Activated naive CD4-positive, alpha-beta T cell treated with anti-CD3 and anti-CD28 coated beads for 36 hours (primary cell): ENCODE measurements at regions not wholly inside any gene's neighbourhood (a gene's known extent, or its start where the extent isn't known, plus 50 kb on each side); places are given as distances from the start of the nearest gene placed in this dataset.

Source experiments
- CTCF ChIA-PET: fragments of 350-600 bp; sonication (Branson Sonifier 250); formaldehyde crosslinking; loops from one replicate; lab custom pipeline; 2021; ENCODE audit warnings: antibody characterized with exemption; lab: Charles Lee
- DNase-seq: peaks from one replicate; pipeline ENCODE4 v3.0.0-alpha.2; 2020
- H3K27ac Mint-ChIP-seq: one replicate; pipeline ENCODE4 v1.8.0; 2021; ENCODE audit warnings: mild to moderate bottlenecking, mixed read lengths
- H3K27me3 Mint-ChIP-seq: one replicate; pipeline ENCODE4 v1.8.0; 2021; ENCODE audit warnings: low read depth, mixed read lengths
- H3K36me3 Mint-ChIP-seq: one replicate; pipeline ENCODE4 v1.8.0; 2021; ENCODE audit warnings: low read depth, mixed read lengths
- H3K4me1 Mint-ChIP-seq: one replicate; pipeline ENCODE4 v1.8.0; 2021; ENCODE audit warnings: low read depth, mixed read lengths
- H3K4me3 Mint-ChIP-seq: one replicate; pipeline ENCODE4 v1.8.0; 2021; ENCODE audit warnings: mild to moderate bottlenecking, moderate library complexity, mixed read lengths
- H3K9me3 Mint-ChIP-seq: one replicate; pipeline ENCODE4 v1.8.0; 2021; ENCODE audit warnings: mixed read lengths
- intact Hi-C: fragments of 100-400 bp; cut with micrococcal nuclease; formaldehyde crosslinking; loops from one replicate; pipeline ENCODE4 v1.15.1; 2023

GRCh38 chrX:55167901-55168300 is 52.2 kb upstream of the PAGE5 start:
- Mint-ChIP-seq H3K4me1 (no peaks in the 10 kb centered on the region), H3K27me3 (no peaks in the 10 kb centered on the region), H3K36me3 (no peaks in the 10 kb centered on the region), H3K9me3 (no peaks in the 10 kb centered on the region), H3K27ac (no peak overlapping the region), H3K4me3 (no peak overlapping the region)
- DNase-seq: no peak
- intact Hi-C loops: no loop called here
- CTCF ChIA-PET: no interaction called here

DNA sequence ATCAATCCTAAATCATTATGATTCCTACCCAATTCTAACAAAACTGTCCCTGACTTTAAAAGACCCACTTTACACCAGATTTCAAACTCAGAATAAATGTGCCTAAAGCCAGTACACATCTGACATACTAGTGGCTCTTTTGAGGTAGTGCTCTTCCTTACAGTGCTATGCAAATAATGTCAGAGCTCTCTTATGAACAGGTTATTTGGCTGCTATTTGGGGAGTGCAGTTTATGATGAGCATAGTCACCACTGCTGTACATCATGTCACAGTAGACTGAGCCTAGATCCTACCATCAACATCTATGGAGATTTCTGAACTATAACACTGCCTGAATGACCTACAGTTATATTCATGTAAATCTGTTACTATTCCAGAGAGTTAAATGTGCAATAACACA is 50.4 kb upstream of the PAGE5 start:
- H3K9me3 Mint-ChIP-seq: no peaks in the 10 kb centered on the region
- CTCF ChIA-PET: no interaction called here

More for the DNA sequence above, 50.4 kb upstream of the PAGE5 start:
- DNase-seq: no peak
- intact Hi-C loops: no loop called here
- no peak overlapping the region for H3K4me3 Mint-ChIP-seq
- no peaks in the 10 kb centered on the region for H3K36me3 Mint-ChIP-seq
- no peak overlapping the region for H3K27ac Mint-ChIP-seq
- H3K4me1 Mint-ChIP-seq: no peaks in the 10 kb centered on the region
- no peaks in the 10 kb centered on the region for H3K27me3 Mint-ChIP-seq
